ENCODE measurements at regions not wholly inside any gene's neighbourhood (a gene's known extent, or its start where the extent isn't known, plus 50 kb on each side); places are given as distances from the start of the nearest gene placed in this dataset.
"Not testable (repeated sequence)": the region's sequence is repeated elsewhere in the genome, so short reads cannot be mapped to it uniquely, and the experiment has no call there.

- TF ChIP-seq CTCF (conservative IDR thresholded peaks at IDR 0.05), result no peak
- H3K27ac ChIP-seq, result no peak overlapping the region
Measured at GRCh38 chr1:228887960-228888359, 152.7 kb downstream of the RHOU start.

- TF ChIP-seq CTCF (conservative IDR thresholded peaks at IDR 0.05), result no peak
- no peak overlapping the region for H3K27ac ChIP-seq
Measured at GRCh38 chr1:228889289-228889688, 154.0 kb downstream of the RHOU start.

- H3K27ac ChIP-seq, result no peak overlapping the region
- TF ChIP-seq CTCF (conservative IDR thresholded peaks at IDR 0.05), result no peak
Measured at GRCh38 chr1:228891272-228892034, 156.2 kb downstream of the RHOU start.

- not testable (repeated sequence) for H3K27ac ChIP-seq
Measured at GRCh38 chr1:228892200-228892599, 156.9 kb downstream of the RHOU start.

- no peak for TF ChIP-seq CTCF (conservative IDR thresholded peaks at IDR 0.05)
- H3K27ac ChIP-seq, result no peak overlapping the region
Measured at GRCh38 chr1:228894442-228894989, 159.2 kb downstream of the RHOU start.

- H3K27ac ChIP-seq, result no peak overlapping the region
- no peak for TF ChIP-seq CTCF (conservative IDR thresholded peaks at IDR 0.05)
Measured at GRCh38 chr1:228897901-228898300, 162.6 kb downstream of the RHOU start.

GRCh38 chr1:228898582-228898992 is 163.3 kb downstream of the RHOU start:
- TF ChIP-seq CTCF (conservative IDR thresholded peaks at IDR 0.05), result no peak
- no peak overlapping the region for H3K27ac ChIP-seq

GRCh38 chr1:228899421-228899956 is 164.2 kb downstream of the RHOU start:
- TF ChIP-seq CTCF (conservative IDR thresholded peaks at IDR 0.05), result no peak
- no peak overlapping the region for H3K27ac ChIP-seq
